HG03108 (cell line): ENCODE measurements at regions not wholly inside any gene's neighbourhood (a gene's known extent, or its start where the extent isn't known, plus 50 kb on each side); places are given as distances from the start of the nearest gene placed in this dataset.
"Not testable (repeated sequence)": the region's sequence is repeated elsewhere in the genome, so short reads cannot be mapped to it uniquely, and the experiment has no call there.

ENCODE experiments used
- ATAC-seq: cut with Tn5 transposase; IDR thresholded peaks from one replicate; pipeline ENCODE4 v1.9.1; 2021; ENCODE audit warnings: moderate library complexity; ENCODE audit not compliant: unreplicated experiment

GRCh38 chr1:146883190-146883589, 54.9 kb upstream of the NBPF12 start:
- not testable (repeated sequence) for ATAC-seq

DNA sequence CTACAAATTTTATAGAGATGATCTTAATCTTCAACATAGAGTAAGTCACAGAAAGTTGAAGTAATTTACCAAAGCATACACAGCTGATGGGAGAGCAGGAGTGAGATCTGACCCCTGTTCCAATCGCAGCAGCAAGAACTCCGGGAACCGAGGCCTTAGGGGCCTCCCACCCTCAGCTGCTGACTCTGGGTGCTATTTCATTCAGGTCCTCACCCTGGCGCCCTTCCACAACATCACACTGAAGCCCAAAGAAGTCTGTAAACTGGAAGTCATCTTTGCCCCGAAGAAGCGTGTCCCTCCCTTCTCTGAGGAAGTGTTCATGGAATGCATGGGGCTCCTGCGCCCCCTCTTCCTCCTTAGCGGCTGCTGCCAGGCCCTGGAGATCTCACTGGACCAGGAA, 57.0 kb upstream of the NBPF12 start:
- ATAC-seq, result not testable (repeated sequence)

DNA sequence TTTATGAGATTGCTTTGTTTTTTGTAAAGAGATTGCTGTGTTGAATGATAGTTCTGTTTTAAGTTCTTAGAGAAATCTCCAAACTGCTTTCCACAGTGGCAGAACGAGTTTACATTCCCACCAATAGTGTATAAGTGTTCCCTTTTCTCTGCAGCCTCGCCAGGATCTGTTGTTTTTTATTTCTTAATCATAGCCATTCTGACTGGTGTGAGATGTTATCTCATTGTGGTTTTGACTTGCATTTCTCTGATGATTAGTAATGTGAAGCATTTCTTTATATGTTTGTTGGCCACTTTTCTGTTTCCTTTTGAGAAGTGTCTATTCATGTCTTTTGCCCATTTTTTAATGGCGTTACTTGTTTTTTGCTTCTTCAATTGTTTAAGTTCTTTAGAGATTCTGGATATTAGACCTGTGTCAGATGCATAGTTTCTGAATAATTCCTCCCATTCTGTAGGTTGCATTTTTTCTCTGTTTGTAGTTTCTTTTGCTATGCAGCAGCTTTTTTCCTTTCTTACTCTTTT, 74.3 kb upstream of the NBPF12 start:
- not testable (repeated sequence) for ATAC-seq

DNA sequence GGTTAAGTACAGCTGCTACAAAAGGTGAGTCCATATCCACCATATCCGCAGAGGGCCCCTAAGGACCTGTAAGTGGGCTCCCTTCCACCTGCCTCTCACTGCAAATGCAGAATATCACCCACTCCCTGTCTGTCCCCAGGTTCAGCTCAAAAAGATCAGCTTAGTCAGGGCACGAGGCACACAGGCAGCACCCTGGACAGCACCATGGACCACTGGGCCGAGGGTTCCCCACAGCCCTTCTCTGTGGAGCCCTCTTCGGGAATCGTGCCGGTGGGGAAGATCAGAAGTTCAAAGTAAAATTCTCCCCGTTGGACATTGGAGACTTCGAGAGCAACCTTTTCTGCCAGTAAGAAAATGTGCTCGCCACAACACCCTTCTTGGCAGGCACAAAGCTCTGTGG, 85.0 kb upstream of the NBPF12 start:
- ATAC-seq, result not testable (repeated sequence)

- not testable (repeated sequence) for ATAC-seq
These were observed 87.7 kb upstream of the NBPF12 start for GRCh38 chr1:146850352-146850889.

DNA sequence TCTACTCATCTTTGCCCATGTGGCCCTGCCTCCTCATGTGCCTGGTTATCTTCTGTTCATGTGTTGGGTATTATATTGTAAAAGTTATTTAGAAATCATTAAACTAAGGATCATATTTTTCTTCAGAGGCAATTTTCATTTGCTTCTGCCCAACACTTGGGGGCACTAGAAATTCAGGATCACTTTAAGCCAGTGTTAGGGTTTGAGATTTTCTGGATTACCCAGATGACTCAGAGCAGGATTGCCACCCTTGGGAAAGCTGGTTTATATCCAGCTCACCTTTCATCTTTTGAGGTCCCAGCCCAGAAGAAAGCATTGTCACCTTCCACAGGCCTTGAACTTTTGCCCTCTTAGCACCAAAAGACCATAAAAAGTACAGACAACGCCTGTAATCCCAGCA, 99.4 kb upstream of the NBPF12 start:
- ATAC-seq, result not testable (repeated sequence)

DNA sequence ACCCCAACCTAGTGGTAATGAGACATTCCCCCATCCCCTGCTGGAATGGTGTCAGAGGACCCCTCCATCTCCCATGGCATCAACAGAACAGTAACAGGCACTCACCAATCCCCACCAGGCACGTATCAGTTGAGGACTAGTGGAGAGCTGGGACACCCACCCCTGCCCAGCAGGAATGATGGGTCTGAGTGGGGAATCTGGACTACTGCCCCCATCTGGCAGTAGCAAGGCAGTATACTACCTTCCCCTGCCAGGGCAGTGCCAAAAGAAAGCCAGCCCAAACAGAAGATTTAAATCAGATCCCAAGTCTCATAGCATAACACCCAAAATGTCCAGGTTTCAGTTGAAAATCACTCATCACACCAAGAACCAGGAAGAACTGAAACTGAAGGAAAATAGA, 111.2 kb upstream of the NBPF12 start:
- ATAC-seq, result not testable (repeated sequence)

- not testable (repeated sequence) for ATAC-seq
These were observed 143.9 kb upstream of the NBPF12 start for GRCh38 chr1:146794236-146794635.

- ATAC-seq, result not testable (repeated sequence)
These were observed 145.4 kb upstream of the NBPF12 start for GRCh38 chr1:146792725-146793124.

- not testable (repeated sequence) for ATAC-seq
These were observed 153.7 kb upstream of the NBPF12 start for GRCh38 chr1:146784212-146784940.

- ATAC-seq, result not testable (repeated sequence)
These were observed 156.9 kb upstream of the NBPF12 start for GRCh38 chr1:146781235-146781634.

DNA sequence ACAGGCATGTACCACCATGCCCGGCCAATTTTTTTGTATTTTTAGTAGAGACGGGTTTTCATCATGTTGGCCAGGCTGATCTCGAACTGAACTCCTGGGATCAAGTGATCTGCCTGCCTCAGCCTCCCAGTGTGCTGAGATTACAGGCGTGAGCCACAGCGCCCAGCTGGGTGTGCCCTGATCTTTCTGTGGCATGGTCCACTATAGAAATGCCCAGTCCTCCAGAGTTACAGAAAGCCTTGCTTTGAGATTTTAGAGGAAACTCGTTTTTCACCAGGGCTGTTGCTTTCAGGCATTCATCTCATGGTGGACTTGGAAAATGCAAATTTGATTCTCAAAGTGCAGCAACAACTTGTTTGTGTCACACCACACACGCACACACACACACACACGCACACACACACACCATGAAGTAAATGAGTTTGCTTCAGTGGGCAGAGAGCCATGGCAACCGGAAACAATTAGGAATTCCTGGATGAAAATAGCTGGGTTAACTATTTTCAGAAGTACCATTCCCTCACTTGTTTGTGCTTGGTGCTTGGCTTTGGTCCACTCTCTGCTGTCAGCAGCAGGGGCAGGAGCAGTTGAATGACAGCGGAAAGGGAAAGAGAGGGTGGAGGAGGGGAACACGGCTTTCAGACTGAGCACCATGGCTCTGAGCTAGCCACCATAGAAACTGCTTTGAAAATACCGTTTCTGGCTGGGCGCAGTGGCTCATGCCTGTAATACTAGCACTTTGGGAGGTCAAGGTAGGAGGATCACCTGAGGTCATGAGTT, 160.1 kb upstream of the NBPF12 start:
- not testable (repeated sequence) for ATAC-seq

- not testable (repeated sequence) for ATAC-seq
These were observed 163.1 kb upstream of the NBPF12 start for GRCh38 chr1:146774988-146775387.

DNA sequence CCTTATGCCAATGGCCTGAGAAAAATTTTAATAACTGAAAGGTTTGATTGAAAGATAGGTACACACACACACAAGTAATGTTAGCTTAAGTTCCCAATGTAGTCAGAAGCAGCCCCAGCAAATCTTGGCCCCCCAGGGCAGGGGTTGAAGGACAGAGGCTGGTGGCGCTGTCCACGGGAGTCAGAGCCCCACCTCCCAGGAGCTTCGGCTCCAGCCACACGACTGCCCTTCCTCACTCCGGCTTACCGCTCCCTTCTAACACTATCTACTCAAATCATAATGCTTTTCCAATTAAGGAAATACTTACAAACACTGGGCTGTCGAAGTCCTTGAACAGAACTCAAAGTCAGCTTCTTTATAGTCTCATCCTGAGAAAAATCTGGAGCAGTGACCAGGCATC, 163.9 kb upstream of the NBPF12 start:
- not testable (repeated sequence) for ATAC-seq

- ATAC-seq, result not testable (repeated sequence)
These were observed 166.7 kb upstream of the NBPF12 start for GRCh38 chr1:146771409-146771808.

DNA sequence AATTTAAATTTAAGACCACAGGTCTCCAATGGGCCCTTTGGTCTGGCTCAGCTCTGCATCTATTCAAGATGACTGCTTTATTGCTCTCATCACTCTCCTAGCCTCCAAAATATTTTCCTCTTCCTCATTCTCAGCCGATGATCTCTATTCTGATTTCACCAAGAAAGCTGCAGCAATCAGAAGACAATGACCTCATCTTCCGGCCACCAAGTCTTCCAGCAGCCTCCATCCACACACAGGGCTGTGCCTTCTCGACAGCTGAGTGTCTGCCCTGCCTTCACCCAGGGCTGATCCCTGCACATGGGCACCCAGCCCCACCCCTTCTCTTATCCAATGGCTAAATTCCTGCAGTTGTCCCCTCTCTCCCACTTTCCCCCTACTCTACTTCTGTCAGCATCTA, 167.1 kb upstream of the NBPF12 start:
- not testable (repeated sequence) for ATAC-seq

DNA sequence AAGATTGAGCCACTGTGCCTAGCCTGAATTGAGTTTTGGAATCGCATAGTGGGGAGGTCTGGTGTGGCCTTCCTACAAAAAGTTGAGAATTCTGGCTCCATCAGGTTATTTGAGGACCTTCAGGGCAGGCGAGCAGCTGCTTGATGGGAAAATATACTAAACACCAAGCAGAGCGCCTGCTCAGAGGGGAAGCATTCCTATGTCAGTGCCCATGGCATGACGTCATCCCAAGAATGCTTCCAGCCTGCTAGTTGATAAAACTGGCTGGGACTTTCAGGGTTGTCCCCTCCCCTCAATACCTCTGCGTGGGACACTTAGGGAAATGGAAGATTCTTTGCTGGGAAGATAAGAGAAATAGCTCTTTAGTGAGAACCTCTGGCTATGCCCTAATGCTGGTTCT, 174.9 kb upstream of the NBPF12 start:
- ATAC-seq, result not testable (repeated sequence)

- not testable (repeated sequence) for ATAC-seq
These were observed 181.3 kb upstream of the NBPF12 start for GRCh38 chr1:146756858-146757257.

DNA sequence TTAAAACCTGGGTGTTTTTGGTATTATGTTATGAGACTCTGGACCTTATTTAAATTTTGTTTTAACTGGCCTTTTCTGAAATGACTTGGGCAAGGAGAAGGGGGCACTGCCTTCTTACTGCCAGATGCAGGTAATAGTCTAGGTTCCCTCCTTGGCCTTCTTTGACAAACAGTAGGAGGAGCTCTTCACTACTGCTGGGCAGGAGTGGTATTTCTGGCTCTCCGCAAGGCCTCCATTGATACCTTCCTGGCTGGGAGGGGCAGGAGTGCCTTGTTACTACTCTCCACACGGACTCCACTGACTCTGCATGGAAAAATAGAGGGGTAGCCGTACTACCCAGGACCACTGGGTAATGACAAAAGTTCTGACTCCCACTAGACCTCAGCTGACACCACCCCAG, 189.4 kb upstream of the NBPF12 start:
- not testable (repeated sequence) for ATAC-seq

DNA sequence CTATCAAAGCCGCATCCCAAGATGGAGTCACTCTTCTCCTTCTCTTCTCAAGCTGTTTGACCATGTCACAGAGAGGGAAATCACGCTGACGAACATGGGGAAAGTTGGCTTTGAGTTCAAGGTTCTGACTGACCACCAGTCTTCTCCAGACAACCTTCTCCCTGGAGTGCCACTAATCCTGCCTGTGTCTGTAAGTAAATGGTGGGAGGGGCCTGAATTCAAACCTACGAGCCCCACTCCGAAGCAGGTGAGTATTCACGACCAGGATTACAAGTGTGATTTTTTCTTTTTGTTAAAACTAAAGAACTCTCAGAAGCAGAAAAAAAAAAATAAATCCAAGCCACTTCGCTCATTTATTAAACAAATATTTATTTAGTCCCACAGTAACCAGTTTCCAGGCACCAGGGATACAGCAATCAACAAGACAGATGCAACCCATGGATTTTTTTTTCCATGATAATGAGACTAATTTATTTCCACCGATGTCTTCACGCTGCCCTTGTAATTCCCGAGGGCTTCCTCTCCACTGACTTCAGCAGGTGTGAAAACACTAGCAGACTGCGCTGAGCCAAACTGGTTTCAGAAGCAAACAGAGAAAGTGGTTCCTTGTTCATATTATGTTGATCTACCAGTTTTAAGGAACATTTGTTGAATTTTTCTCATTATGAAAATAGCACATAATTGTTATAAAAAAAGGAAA, 206.0 kb upstream of the NBPF12 start:
- ATAC-seq, result not testable (repeated sequence)
